GM12878 (cell line): ENCODE measurements at regions not wholly inside any gene's neighbourhood (a gene's known extent, or its start where the extent isn't known, plus 50 kb on each side); places are given as distances from the start of the nearest gene placed in this dataset.

Experiments
- CEBPB ChIP-seq, 2 experiments: fragments of 150-350 bp in 1 of 2; IDR thresholded peaks; 2 replicates each; pipeline ENCODE4 v1.6.1; 2012 to 2014; ENCODE audit warnings: low read depth in 2 of 2, low read length in 2 of 2, borderline replicate concordance in 1 of 2, inconsistent platforms in 1 of 2
- E4F1 ChIP-seq: fragments of 450-650 bp; IDR thresholded peaks from 2 replicates; pipeline ENCODE4 v1.6.1; 2018; ENCODE audit warnings: borderline replicate concordance, mild to moderate bottlenecking; ENCODE audit not compliant: partially characterized antibody
- REST ChIP-seq: IDR thresholded peaks from 2 replicates; pipeline ENCODE4 v1.6.1; 2012; ENCODE audit warnings: mild to moderate bottlenecking, low read depth, low read length

GRCh38 chr5:123808461-123809380 is 296.7 kb downstream of the CSNK1G3 start (continued):
- no peak for TF ChIP-seq E4F1
- TF ChIP-seq CEBPB (IDR thresholded peaks at IDR 0.05; ENCODE audit: borderline replicate concordance in 1 of 2, low read depth in 2 of 2, low read length in 2 of 2): no peak
- no peak for TF ChIP-seq REST
- TF ChIP-seq, all 136 proteins: peak for 0
